ENCODE measurements at regions not wholly inside any gene's neighbourhood (a gene's known extent, or its start where the extent isn't known, plus 50 kb on each side); places are given as distances from the start of the nearest gene placed in this dataset.
"Not testable (repeated sequence)": the region's sequence is repeated elsewhere in the genome, so short reads cannot be mapped to it uniquely, and the experiment has no call there.

- DNase-seq, result no peak
Measured at GRCh38 chr1:166693673-166694297, 145.5 kb upstream of the POGK start.

- DNase-seq, result no peak
Measured at GRCh38 chr1:166695115-166695514, 144.2 kb upstream of the POGK start.

- DNase-seq, result not testable (repeated sequence)
Measured at GRCh38 chr1:166695834-166696233, 143.4 kb upstream of the POGK start.

- no peak for DNase-seq
Measured at GRCh38 chr1:166698771-166699170, 140.5 kb upstream of the POGK start.

GRCh38 chr1:166699613-166700012, 139.7 kb upstream of the POGK start:
- DNase-seq, result no peak

- DNase-seq, result no peak
Measured at GRCh38 chr1:166700696-166701095, 138.6 kb upstream of the POGK start.

- no peak for DNase-seq
Measured at GRCh38 chr1:166701603-166702100, 137.6 kb upstream of the POGK start.

- no peak for DNase-seq
Measured at GRCh38 chr1:166703141-166703540, 136.1 kb upstream of the POGK start.

GRCh38 chr1:166703726-166704462, 135.4 kb upstream of the POGK start:
- no peak for DNase-seq

- no peak for DNase-seq
Measured at GRCh38 chr1:166705376-166706289, 133.6 kb upstream of the POGK start.

GRCh38 chr1:166716620-166717019, 122.7 kb upstream of the POGK start:
- no peak for DNase-seq

GRCh38 chr1:166721145-166721544, 118.1 kb upstream of the POGK start:
- DNase-seq, result no peak

- no peak for DNase-seq
Measured at GRCh38 chr1:166730299-166730888, 108.9 kb upstream of the POGK start.

- DNase-seq, result no peak
Measured at GRCh38 chr1:166738140-166738539, 101.1 kb upstream of the POGK start.

- no peak for DNase-seq
Measured at GRCh38 chr1:166738873-166739272, 100.4 kb upstream of the POGK start.

GRCh38 chr1:166740668-166741276, 98.5 kb upstream of the POGK start:
- DNase-seq, result no peak

- no peak for DNase-seq
Measured at GRCh38 chr1:166763318-166763717, 76.0 kb upstream of the POGK start.

GRCh38 chr1:166766942-166767341, 72.3 kb upstream of the POGK start:
- no peak for DNase-seq

GRCh38 chr1:166784646-166785045, 54.6 kb upstream of the POGK start:
- DNase-seq, result not testable (repeated sequence)

- DNase-seq, result no peak
Measured at GRCh38 chr1:166785987-166786386, 53.3 kb upstream of the POGK start.

- no peak for DNase-seq
Measured at GRCh38 chr1:166789286-166789685, 50.0 kb upstream of the POGK start.
